ENCODE measurements at regions not wholly inside any gene's neighbourhood (a gene's known extent, or its start where the extent isn't known, plus 50 kb on each side); places are given as distances from the start of the nearest gene placed in this dataset.
A peak's percentile ranks its signal among the peaks of the same experiment; 100 is the strongest.

GRCh38 chrX:65034668-65035445 is 58.6 kb upstream of the ZC4H2 start, which contains the start of gene ZC3H12B:
Gene ZC3H12B, plus strand, starts transcription at chrX:65034826.
- TF ChIP-seq CTCF (IDR thresholded peaks at IDR 0.05; ENCODE audit: low read depth, low read length, missing input control): peak; percentile 46
- TF ChIP-seq HNF4A (conservative IDR thresholded peaks at IDR 0.05): no peak
- no peak for TF ChIP-seq FOXA1 (IDR thresholded peaks at IDR 0.05)
- TF ChIP-seq RXRA (IDR thresholded peaks at IDR 0.05): peak in 1 of 2 donors; percentile 2
- peak; percentile 58 to 64 for TF ChIP-seq RAD21 (IDR thresholded peaks at IDR 0.05)
- TF ChIP-seq REST (IDR thresholded peaks at IDR 0.05): peak; percentile 42
- DNase-seq (ENCODE audit: low spot score): peak; percentile 74
- H3K36me3 ChIP-seq (ENCODE audit: control insufficient read depth in 4 of 4, insufficient read depth in 3 of 4, low read depth in 1 of 4, low read length in 3 of 4): no peaks in the 10 kb centered on the region
- H3K9me3 ChIP-seq (ENCODE audit: control insufficient read depth in 4 of 4, low read length in 3 of 4): no peaks in the 10 kb centered on the region
- H3K9ac ChIP-seq (ENCODE audit: low read depth in 1 of 2, low read length in 2 of 2): peak within 1 kb of the TSS in 1 of 2 donors; percentile 12
- peak within 1 kb of the TSS in 1 of 2 donors; percentile 41 for H3K27ac ChIP-seq (ENCODE audit: low read depth in 1 of 2, low read length in 2 of 2)
- H3K4me1 ChIP-seq (ENCODE audit: control insufficient read depth in 4 of 4, insufficient read depth in 4 of 4, low read length in 3 of 4): peaks cover 0 to 2% (median 0%) of the 10 kb centered on the region in 4 donors
- peak within 1 kb of the TSS; percentile 43 to 81 (median 54) for H3K4me3 ChIP-seq (ENCODE audit: low read depth in 1 of 3, low read length in 3 of 3)
- no peaks in the 10 kb centered on the region for H3K27me3 ChIP-seq (ENCODE audit: control insufficient read depth in 4 of 4, insufficient read depth in 4 of 4, low read length in 3 of 4)
- 1% methylated on average over 69 of the region's 69 CpGs for WGBS

DNA sequence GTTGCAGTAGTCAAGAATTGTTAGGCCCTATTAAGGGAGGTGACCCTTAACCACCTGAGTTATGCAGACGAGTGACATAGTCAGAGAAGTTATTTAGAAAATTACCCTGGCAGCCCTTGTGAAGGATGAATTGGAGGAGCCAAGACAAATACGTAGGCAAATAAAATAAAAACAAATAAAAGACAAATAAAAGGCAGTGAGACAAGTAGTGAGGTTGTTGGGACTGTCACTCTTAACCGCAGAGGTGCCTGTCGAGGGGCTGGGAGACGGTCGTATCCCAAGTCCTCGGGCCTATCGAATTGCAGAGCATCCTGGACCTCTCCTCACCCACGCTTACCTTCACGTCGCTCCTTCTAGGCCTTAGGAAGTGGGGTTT is 58.0 kb upstream of the ZC4H2 start:
- WGBS: 7% methylated on average over 11 of the region's 11 CpGs
- Histone ChIP-seq H3K9ac (ENCODE audit: low read depth in 1 of 2, low read length in 2 of 2) (peak overlapping the region in 1 of 2 donors; percentile 12), H3K4me3 (ENCODE audit: low read depth in 1 of 3, low read length in 3 of 3) (peak overlapping the region; percentile 43 to 81 (median 54)), H3K9me3 (ENCODE audit: control insufficient read depth in 4 of 4, low read length in 3 of 4) (no peaks in the 10 kb centered on the region), H3K27ac (ENCODE audit: low read depth in 1 of 2, low read length in 2 of 2) (no peak overlapping the region), H3K4me1 (ENCODE audit: control insufficient read depth in 4 of 4, insufficient read depth in 4 of 4, low read length in 3 of 4) (peaks cover 0 to 2% (median 0%) of the 10 kb centered on the region in 4 donors), H3K36me3 (ENCODE audit: control insufficient read depth in 4 of 4, insufficient read depth in 3 of 4, low read depth in 1 of 4, low read length in 3 of 4) (no peaks in the 10 kb centered on the region), H3K27me3 (ENCODE audit: control insufficient read depth in 4 of 4, insufficient read depth in 4 of 4, low read length in 3 of 4) (no peaks in the 10 kb centered on the region)
- TF ChIP-seq RXRA (IDR thresholded peaks at IDR 0.05) (peak in 1 of 2 donors; percentile 9), FOXA1 (IDR thresholded peaks at IDR 0.05) (no peak)
- DNase-seq (ENCODE audit: low spot score): no peak
